Epidermal melanocyte (primary cell): ENCODE measurements at regions not wholly inside any gene's neighbourhood (a gene's known extent, or its start where the extent isn't known, plus 50 kb on each side); places are given as distances from the start of the nearest gene placed in this dataset.

Experiments
- DNase-seq: peaks from one replicate; pipeline ENCODE4 v3.0.0; 2011; ENCODE audit warnings: low spot score; ENCODE audit not compliant: insufficient read length

- no peak for DNase-seq
Measured at GRCh38 chr3:76886761-76887500, 153.0 kb upstream of the ROBO2 start.

GRCh38 chr3:76888856-76889255 lies 151.0 kb upstream of the ROBO2 start:
- no peak for DNase-seq

GRCh38 chr3:76889911-76890310 lies 150.0 kb upstream of the ROBO2 start:
- DNase-seq: no peak

- no peak for DNase-seq
Measured at GRCh38 chr3:76897076-76897475, 142.8 kb upstream of the ROBO2 start.

DNA sequence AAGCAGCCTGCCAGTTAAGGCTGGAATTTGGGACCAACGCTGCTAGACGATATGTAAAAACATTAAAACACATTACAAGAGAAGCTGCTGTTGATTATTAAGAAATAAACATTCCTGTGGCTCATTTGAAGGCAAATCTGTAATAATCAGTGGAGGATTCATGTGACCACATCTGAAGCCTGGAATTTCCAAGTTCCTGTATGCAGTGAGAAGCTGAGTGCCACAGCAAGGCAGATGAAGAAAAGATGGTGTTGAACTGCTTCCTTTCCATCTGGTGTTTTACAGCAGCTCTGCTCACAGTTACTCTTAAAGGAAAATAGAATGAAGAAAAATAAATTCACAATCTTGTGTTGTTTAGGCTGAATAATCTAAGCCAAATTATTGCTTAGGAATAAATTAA lies 139.3 kb upstream of the ROBO2 start:
- no peak for DNase-seq

GRCh38 chr3:76908156-76908555 lies 131.7 kb upstream of the ROBO2 start:
- no peak for DNase-seq

- no peak for DNase-seq
Measured at GRCh38 chr3:76912841-76913383, 127.0 kb upstream of the ROBO2 start.

GRCh38 chr3:76917436-76917835 lies 122.5 kb upstream of the ROBO2 start:
- DNase-seq: no peak

- no peak for DNase-seq
Measured at GRCh38 chr3:76920511-76920910, 119.4 kb upstream of the ROBO2 start.

DNA sequence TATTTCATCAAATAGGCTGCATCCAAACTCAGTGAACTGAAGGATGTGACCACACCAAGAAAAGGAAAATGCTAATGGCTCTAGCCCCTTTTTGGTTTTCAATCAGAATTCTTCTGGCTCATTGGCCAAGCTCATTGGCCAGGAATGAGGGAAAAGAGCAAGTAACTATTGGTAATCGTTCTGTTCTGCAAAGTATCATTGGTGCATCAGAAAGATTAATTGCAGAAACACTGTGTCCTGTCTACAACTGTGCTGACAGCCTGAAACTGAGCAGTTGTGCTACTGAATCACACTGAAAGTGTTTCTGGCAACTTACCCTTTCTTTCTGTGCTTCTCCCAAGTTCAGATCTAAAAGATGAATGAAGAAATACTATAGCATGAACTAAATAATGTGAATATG lies 116.4 kb upstream of the ROBO2 start:
- DNase-seq: no peak

DNA sequence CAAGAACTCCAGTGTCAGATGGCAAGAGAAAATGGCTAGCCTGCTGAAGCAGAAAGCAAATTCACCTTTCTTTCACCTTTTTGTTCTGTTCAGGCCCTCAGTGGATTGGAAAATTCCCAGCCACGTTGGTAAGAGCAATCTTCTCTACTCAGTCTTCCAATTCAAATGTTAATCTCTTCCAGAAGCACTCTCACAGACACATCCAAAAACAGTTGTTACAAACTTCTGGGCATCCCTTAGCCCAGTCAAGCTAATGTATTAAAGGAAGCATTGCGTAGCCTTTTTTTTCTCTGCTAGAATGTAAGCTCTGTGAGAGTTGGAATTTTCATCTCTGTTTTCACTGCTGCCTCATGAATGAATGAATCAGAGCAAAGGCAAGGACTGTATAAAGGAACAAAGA lies 109.2 kb upstream of the ROBO2 start:
- no peak for DNase-seq

DNA sequence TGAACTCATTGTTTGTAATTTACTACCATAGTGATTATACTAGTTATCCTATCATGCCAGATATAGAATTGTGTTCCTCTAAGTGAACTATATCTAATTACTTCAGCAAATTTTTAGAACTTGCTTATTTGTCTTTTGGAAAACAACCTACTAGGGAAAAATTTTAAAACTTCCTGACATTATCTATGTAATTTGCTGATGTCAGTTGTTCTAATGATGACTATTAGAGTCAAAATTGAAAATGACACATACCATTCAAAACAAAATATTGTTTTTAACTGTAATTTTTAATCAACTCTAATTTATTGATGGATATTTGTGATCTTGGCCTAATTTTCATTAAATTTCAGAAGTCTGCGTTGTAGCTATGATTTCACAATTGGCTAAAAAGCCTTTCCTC lies 106.7 kb upstream of the ROBO2 start:
- DNase-seq: no peak

GRCh38 chr3:76938962-76939361 lies 100.9 kb upstream of the ROBO2 start:
- DNase-seq: no peak

DNA sequence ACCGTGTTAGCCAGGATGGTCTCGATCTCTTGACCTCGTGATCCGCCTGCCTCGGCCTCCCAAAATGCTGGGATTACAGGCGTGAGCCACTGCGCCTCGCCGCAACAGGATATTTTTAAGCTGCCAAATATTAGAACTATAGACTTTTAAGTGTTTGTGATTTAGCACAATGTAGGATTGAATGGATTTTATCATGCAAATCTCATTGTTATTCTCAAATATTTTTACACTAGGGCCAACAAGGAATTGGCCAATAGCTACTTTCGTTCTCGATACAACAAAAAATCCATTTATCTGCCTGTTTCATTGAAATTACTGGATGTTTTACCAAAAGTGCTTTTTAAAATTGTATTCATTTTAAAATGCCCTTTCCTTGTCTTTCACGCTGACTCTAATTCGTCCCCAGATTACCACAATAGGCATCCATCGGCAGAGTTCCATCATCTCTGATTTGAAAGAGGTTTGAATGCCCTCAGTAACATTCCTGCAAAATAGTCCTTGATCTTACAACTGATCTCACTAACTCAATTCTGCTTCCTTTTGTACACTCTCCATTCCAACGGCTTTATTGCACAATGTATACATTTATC lies 99.6 kb upstream of the ROBO2 start:
- no peak for DNase-seq

GRCh38 chr3:76941376-76941775 lies 98.5 kb upstream of the ROBO2 start:
- no peak for DNase-seq

DNA sequence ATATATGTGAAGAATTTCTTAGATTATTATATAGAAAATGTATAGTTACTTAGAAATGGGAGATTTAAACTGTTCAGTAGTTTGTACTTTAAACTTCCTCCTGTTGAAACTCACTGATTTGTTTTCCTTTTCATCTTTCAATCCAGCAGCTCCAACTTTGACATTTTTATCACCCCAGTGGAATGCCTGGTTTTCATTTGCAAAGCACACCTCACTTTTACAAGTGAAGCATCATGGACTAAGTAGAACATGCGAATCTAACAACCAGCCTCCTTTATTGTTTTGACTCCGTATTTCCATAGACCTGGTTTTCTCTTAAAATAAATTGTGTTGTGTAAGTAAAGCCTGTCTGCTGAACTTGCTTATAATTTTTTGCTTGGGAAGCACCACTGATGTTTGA lies 97.8 kb upstream of the ROBO2 start:
- no peak for DNase-seq

DNA sequence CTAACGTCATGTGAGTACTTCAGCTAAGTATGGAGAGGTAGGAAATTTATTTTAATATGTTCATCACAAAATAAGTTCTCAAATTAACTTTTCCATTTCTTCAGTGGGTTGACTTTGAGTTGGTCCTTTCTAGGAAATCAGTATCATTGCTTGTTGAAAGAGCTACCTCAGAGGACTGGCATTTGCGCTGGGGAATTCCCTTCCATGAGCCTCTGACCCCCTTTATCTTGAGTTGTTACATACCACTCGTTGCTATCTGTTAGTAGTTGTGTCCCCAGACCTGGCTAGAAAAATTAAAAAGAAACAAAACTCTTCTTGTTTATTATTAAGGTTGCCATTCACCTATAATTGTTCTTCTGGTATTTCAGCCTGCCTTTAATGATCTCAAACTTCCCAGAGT lies 96.8 kb upstream of the ROBO2 start:
- no peak for DNase-seq

DNA sequence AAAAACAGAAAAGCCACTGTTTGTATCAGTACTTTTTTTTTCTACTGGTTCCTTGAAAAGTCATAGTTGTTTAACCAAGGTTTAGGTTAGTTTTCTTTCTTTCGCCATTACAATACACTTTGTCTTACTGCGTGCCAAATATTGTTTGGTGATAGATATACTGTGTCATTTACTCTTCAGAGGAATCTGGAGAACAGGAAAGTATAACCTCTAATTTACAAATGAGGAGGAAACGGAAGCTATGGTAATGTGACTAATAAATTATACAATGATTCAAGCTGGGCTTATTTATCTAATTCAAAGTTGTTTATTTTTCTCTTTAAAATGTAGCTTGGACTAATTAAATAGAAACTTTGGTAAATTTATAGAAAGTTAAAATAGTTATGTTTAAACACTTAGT lies 96.2 kb upstream of the ROBO2 start:
- no peak for DNase-seq

DNA sequence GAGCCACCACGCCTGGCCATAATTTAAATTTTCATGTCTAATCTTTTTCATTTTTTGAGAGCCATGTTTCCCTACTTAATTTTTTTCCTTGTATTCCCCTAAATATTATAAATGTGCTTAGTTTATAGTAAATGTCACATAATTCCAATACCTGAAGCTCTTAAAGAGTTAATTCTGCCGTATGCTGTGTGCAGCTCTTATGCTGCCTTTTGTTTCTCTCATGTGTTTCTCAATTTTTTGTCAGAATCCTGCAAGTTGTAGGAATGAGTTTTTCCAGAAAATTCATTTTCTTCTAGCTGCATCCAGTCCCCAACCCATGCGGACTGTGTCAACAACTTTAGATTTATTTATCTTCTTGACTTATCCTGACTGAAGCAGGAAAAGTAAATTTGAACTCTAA lies 90.9 kb upstream of the ROBO2 start:
- DNase-seq: no peak

DNA sequence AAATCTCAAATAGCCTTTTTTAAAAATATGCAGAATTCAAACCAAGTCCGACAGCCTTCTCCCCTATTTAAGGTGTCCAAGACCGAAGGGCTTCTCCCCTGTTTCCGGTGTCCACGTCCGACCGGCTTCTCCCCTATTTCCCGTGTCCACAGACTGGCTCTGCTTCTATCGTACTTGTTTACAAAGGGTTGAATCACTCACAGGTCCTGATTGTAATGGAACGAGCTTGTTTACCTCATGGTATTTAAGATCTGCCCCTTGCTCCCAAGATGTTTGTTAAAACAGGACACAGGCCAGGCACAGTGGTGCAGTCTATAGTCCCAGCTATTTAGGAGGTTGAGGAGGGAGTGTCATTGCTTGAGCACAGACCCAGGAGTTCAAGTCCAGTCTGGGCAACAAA lies 90.4 kb upstream of the ROBO2 start:
- no peak for DNase-seq

- DNase-seq: no peak
Measured at GRCh38 chr3:76950590-76950989, 89.3 kb upstream of the ROBO2 start.

DNA sequence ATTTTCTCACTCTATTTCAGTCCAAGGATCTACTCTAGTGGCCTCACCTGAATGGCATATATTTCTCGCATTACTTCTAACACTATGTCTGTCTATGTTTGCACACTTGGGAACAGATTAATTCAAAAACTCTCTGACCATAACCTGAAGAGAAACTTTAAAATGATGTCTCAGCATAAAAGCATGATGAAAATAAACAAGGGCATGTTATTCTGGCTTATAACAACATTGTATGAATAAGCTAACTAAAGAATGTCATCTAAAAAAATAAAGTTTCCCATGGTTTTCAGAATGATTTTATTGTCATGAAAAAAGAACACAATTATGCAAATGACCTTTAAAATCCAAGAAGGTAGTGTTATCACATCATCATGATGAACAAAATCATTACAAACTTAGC lies 85.5 kb upstream of the ROBO2 start:
- no peak for DNase-seq

- DNase-seq: no peak
Measured at GRCh38 chr3:76958274-76958673, 81.6 kb upstream of the ROBO2 start.
